ENCODE measurements at regions not wholly inside any gene's neighbourhood (a gene's known extent, or its start where the extent isn't known, plus 50 kb on each side); places are given as distances from the start of the nearest gene placed in this dataset.

GRCh38 chr15:70194266-70194665 is 96.5 kb upstream of the TLE3 start:
- H2AFZ ChIP-seq (ENCODE audit: low read depth, low read length, poor library complexity, severe bottlenecking), result no peak overlapping the region
- no peaks in the 10 kb centered on the region for H3K36me3 ChIP-seq (ENCODE audit: control insufficient read depth in 1 of 2, insufficient read depth in 2 of 2, low read length in 2 of 2)
- BruUV-seq (replicated peaks), result no TSS peak
- no peak overlapping the region for H3K9ac ChIP-seq (ENCODE audit: low read length)
- H3K4me2 ChIP-seq (ENCODE audit: low read length), result no peak overlapping the region
- ChIA-PET CTCF (no interaction called here), RAD21 (ENCODE audit: low non-redundant PET in 1 of 2, low total read pairs in 2 of 2, uncharacterized antibody in 2 of 2, unreplicated experiment in 2 of 2) (no interaction called here), POLR2A (no interaction called here)
- no peaks in the 10 kb centered on the region for H3K9me3 ChIP-seq (ENCODE audit: control insufficient read depth in 1 of 2, insufficient read depth in 1 of 2, low read depth in 1 of 2, low read length in 2 of 2)
- no peaks in the 10 kb centered on the region for H4K20me1 ChIP-seq (ENCODE audit: insufficient read depth)
- intact Hi-C loops (cut with micrococcal nuclease), result no loop called here
- no peaks in the 10 kb centered on the region for H3K27me3 ChIP-seq (ENCODE audit: insufficient read depth, low read length)
- no peaks in the 10 kb centered on the region for H3K9me2 ChIP-seq (ENCODE audit: insufficient read depth)
- TF ChIP-seq CEBPB (IDR thresholded peaks at IDR 0.05; ENCODE audit: low read depth) (no peak), POLR2A (IDR thresholded peaks at IDR 0.05; ENCODE audit: borderline replicate concordance, extremely low read depth, insufficient read depth, insufficient read length) (no peak), EGR1 (IDR thresholded peaks at IDR 0.05; ENCODE audit: low read depth) (no peak), CBX3 (IDR thresholded peaks at IDR 0.05; ENCODE audit: low read depth) (no peak)
- DNase-seq (ENCODE audit: low read depth, low spot score), result no peak
- no peak overlapping the region for H3K27ac ChIP-seq (ENCODE audit: low read depth, low read length)
- no peak for ATAC-seq
- H3K4me3 ChIP-seq (replicated peaks in 1 of 2; ENCODE audit: low read depth in 1 of 2, low read length in 2 of 2), result no peak overlapping the region
- H3K79me2 ChIP-seq (ENCODE audit: insufficient read depth, low read length), result no peaks in the 10 kb centered on the region
- peaks cover 13 to 27% of the 10 kb centered on the region in 2 experiments for H3K4me1 ChIP-seq (ENCODE audit: control insufficient read depth in 1 of 2, insufficient read depth in 2 of 2, low read length in 2 of 2)

DNA sequence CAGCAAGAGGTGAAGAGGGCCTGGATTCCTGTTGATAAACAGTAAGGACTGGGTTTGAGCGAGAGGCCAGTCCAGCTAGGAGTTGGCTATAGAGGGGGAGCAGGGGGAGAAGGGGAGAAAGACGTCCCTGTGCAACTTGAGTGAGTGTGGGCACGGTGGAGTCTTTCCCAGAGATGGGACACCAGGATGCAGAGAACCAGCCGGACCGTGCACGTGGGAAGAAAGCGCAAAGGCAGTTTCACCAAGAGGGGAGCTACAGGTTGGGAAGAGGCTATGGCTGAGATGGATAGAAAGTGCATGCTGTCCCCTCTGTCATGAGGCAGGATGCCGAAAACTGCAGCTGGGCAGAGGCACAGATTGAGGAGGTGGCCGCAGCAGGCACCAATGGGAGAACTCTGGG is 96.0 kb upstream of the TLE3 start:
- H3K4me2 ChIP-seq (ENCODE audit: low read length), result no peak overlapping the region
- ChIA-PET POLR2A (no interaction called here), RAD21 (ENCODE audit: low non-redundant PET in 1 of 2, low total read pairs in 2 of 2, uncharacterized antibody in 2 of 2, unreplicated experiment in 2 of 2) (no interaction called here), CTCF (no interaction called here)
- peaks cover 13 to 27% of the 10 kb centered on the region in 2 experiments for H3K4me1 ChIP-seq (ENCODE audit: control insufficient read depth in 1 of 2, insufficient read depth in 2 of 2, low read length in 2 of 2)
- no peaks in the 10 kb centered on the region for H3K36me3 ChIP-seq (ENCODE audit: control insufficient read depth in 1 of 2, insufficient read depth in 2 of 2, low read length in 2 of 2)
- ATAC-seq (no peak), DNase-seq (ENCODE audit: low read depth, low spot score) (no peak)
- H3K9me2 ChIP-seq (ENCODE audit: insufficient read depth), result no peaks in the 10 kb centered on the region
- no peak overlapping the region for H3K27ac ChIP-seq (ENCODE audit: low read depth, low read length)
- no peak overlapping the region for H3K4me3 ChIP-seq (replicated peaks in 1 of 2; ENCODE audit: low read depth in 1 of 2, low read length in 2 of 2)
- H4K20me1 ChIP-seq (ENCODE audit: insufficient read depth), result no peaks in the 10 kb centered on the region
- no peak overlapping the region for H2AFZ ChIP-seq (ENCODE audit: low read depth, low read length, poor library complexity, severe bottlenecking)
- intact Hi-C loops (cut with micrococcal nuclease), result no loop called here
- no peak overlapping the region for H3K9ac ChIP-seq (ENCODE audit: low read length)
- no peaks in the 10 kb centered on the region for H3K27me3 ChIP-seq (ENCODE audit: insufficient read depth, low read length)
- no peak for TF ChIP-seq RAD21 (IDR thresholded peaks at IDR 0.05; ENCODE audit: low read depth)
- TF ChIP-seq CBX3 (IDR thresholded peaks at IDR 0.05; ENCODE audit: low read depth), result no peak
- no peak for TF ChIP-seq ELF1 (IDR thresholded peaks at IDR 0.05; ENCODE audit: borderline replicate concordance, low read depth)
- no peak for TF ChIP-seq SP1 (IDR thresholded peaks at IDR 0.05; ENCODE audit: low read depth)
- TF ChIP-seq MAX (IDR thresholded peaks at IDR 0.05), result no peak
- TF ChIP-seq POLR2A (IDR thresholded peaks at IDR 0.05; ENCODE audit: borderline replicate concordance, extremely low read depth, insufficient read depth, insufficient read length), result no peak
- TF ChIP-seq SRF (IDR thresholded peaks at IDR 0.05; ENCODE audit: low read depth), result no peak
- no peak for TF ChIP-seq ZNF274 (IDR thresholded peaks at IDR 0.05; ENCODE audit: low read depth, low read length)
- no peak for TF ChIP-seq POLR2AphosphoS5 (IDR thresholded peaks at IDR 0.05; ENCODE audit: low read depth, low read length)
- no peak for TF ChIP-seq ZBTB33 (IDR thresholded peaks at IDR 0.05; ENCODE audit: extremely low read depth, insufficient replicate concordance, low read length)
- no peak for TF ChIP-seq EZH2 (IDR thresholded peaks at IDR 0.05)
- TF ChIP-seq TCF7L2 (IDR thresholded peaks at IDR 0.05; ENCODE audit: borderline replicate concordance, extremely low read depth, insufficient read depth, insufficient read length), result no peak
- no peak for TF ChIP-seq YY1 (IDR thresholded peaks at IDR 0.05; ENCODE audit: extremely low read depth, insufficient replicate concordance, low read depth, low read length)
- no peak for TF ChIP-seq JUND (IDR thresholded peaks at IDR 0.05)
- no peak for TF ChIP-seq CEBPB (IDR thresholded peaks at IDR 0.05; ENCODE audit: low read depth)
- no peak for TF ChIP-seq EZH2phosphoT487 (IDR thresholded peaks at IDR 0.05; ENCODE audit: borderline replicate concordance)
- no peak for TF ChIP-seq FOSL1 (IDR thresholded peaks at IDR 0.05; ENCODE audit: low read depth)
- TF ChIP-seq SIN3A (IDR thresholded peaks at IDR 0.05; ENCODE audit: low read depth), result no peak
- TF ChIP-seq EGR1 (IDR thresholded peaks at IDR 0.05; ENCODE audit: low read depth), result no peak
- no peaks in the 10 kb centered on the region for H3K9me3 ChIP-seq (ENCODE audit: control insufficient read depth in 1 of 2, insufficient read depth in 1 of 2, low read depth in 1 of 2, low read length in 2 of 2)
- BruUV-seq (replicated peaks), result no TSS peak
- H3K79me2 ChIP-seq (ENCODE audit: insufficient read depth, low read length), result no peaks in the 10 kb centered on the region
